PC-3 (cell line): ENCODE measurements at regions not wholly inside any gene's neighbourhood (a gene's known extent, or its start where the extent isn't known, plus 50 kb on each side); places are given as distances from the start of the nearest gene placed in this dataset.
A peak's percentile ranks its signal among the peaks of the same experiment; 100 is the strongest.

Experiments used
- ATAC-seq: fragments of 200-7000 bp; cut with Tn5 transposase; 2 replicates; pipeline ENCODE4 v1.9.1; 2020; ENCODE audit warnings: mild to moderate bottlenecking, moderate library complexity
- BruUV-seq: library from RNA; stranded (reverse); fragments of 400-500 nt; replicated peaks from 2 replicates; lab custom pipeline; 2021; lab: Mats Ljungman, UMichigan
- CTCF ChIA-PET: fragments of 300-600 bp; sonication (Branson Sonifier 250); formaldehyde crosslinking; loops from one replicate; lab custom pipeline; 2022; ENCODE audit warnings: antibody characterized with exemption; lab: Charles Lee
- POLR2A ChIA-PET: fragments of 300-600 bp; sonication (Branson Sonifier 250); formaldehyde crosslinking; loops from one replicate; lab custom pipeline; 2022; ENCODE audit warnings: antibody characterized with exemption; ENCODE audit not compliant: unreplicated experiment; lab: Charles Lee
- DNase-seq: peaks from one replicate; pipeline ENCODE4 v3.0.0-alpha.2; 2015
- H2AFZ ChIP-seq: fragments of 300-600 bp; sonication (generic); 2 replicates; pipeline ENCODE4 v1.6.0; 2016; ENCODE audit warnings: antibody characterized with exemption, low read length
- H3F3A ChIP-seq: fragments of 300-600 bp; sonication (generic); one replicate; pipeline ENCODE4 v1.6.0; 2017; ENCODE audit warnings: antibody characterized with exemption, low read length, control low read depth, mild to moderate bottlenecking; ENCODE audit not compliant: unreplicated experiment
- H3K27ac ChIP-seq: fragments of 300-600 bp; sonication (generic); 2 replicates; pipeline ENCODE4 v1.5.1; 2016; ENCODE audit warnings: mild to moderate bottlenecking, low read length
- H3K27me3 ChIP-seq: fragments of 300-600 bp; sonication (generic); 2 replicates; pipeline ENCODE4 v1.6.1; 2016; ENCODE audit warnings: low read length, mixed read lengths
- H3K36me3 ChIP-seq: fragments of 300-600 bp; sonication (generic); 2 replicates; pipeline ENCODE4 v1.6.1; 2016; ENCODE audit warnings: low read depth, mixed run types, low read length, mixed read lengths
- H3K4me1 ChIP-seq: fragments of 300-600 bp; sonication (generic); 2 replicates; pipeline ENCODE4 v1.5.1; 2016; ENCODE audit warnings: low read length; ENCODE audit not compliant: insufficient read depth
- H3K4me2 ChIP-seq: fragments of 300-600 bp; sonication (generic); 2 replicates; pipeline ENCODE4 v1.6.0; 2016; ENCODE audit warnings: low read length
- H3K4me3 ChIP-seq: fragments of 300-600 bp; sonication (generic); 2 replicates; pipeline ENCODE4 v1.5.1; 2016; ENCODE audit warnings: mild to moderate bottlenecking, low read length, mixed read lengths
- H3K79me2 ChIP-seq: fragments of 300-600 bp; sonication (generic); 2 replicates; pipeline ENCODE4 v1.6.1; 2017; ENCODE audit warnings: low read length, mixed read lengths
- H3K9ac ChIP-seq: fragments of 300-600 bp; sonication (generic); 2 replicates; pipeline ENCODE4 v1.6.0; 2016; ENCODE audit warnings: mild to moderate bottlenecking, low read length
- H3K9me2 ChIP-seq: fragments of 300-600 bp; sonication (generic); replicated peaks from 2 replicates; pipeline ENCODE4 v1.6.1; 2016; ENCODE audit warnings: mixed run types, low read length, mixed read lengths
- H3K9me3 ChIP-seq: fragments of 300-600 bp; sonication (generic); 2 replicates; pipeline ENCODE4 v1.6.1; 2016; ENCODE audit warnings: low read length, mixed read lengths
- H4K20me1 ChIP-seq: fragments of 300-600 bp; sonication (generic); 2 replicates; pipeline ENCODE4 v1.6.1; 2016; ENCODE audit warnings: low read length, mixed read lengths
- CTCF ChIP-seq: fragments of 300-600 bp; sonication (generic); conservative IDR thresholded peaks from 2 replicates; pipeline ENCODE4 v1.5.1; 2017; ENCODE audit warnings: antibody characterized with exemption, low read depth, mild to moderate bottlenecking, low read length
- EZH2 ChIP-seq: fragments of 300-600 bp; sonication (generic); IDR thresholded peaks from one replicate; pipeline ENCODE4 v1.6.1; 2017; ENCODE audit warnings: antibody characterized with exemption, mild to moderate bottlenecking, low read length; ENCODE audit not compliant: unreplicated experiment
- EZH2phosphoT487 ChIP-seq: fragments of 300-600 bp; sonication (generic); IDR thresholded peaks from 2 replicates; pipeline ENCODE4 v1.6.1; 2018; ENCODE audit warnings: mild to moderate bottlenecking, antibody characterized with exemption, low read length, borderline replicate concordance
- intact Hi-C: fragments of 100-400 bp; cut with micrococcal nuclease; formaldehyde crosslinking; loops from 2 replicates; pipeline ENCODE4 v1.9.0; 2023

- DNase-seq: peak; percentile 76
- H3K4me2 ChIP-seq: no peak overlapping the region
- no peaks in the 10 kb centered on the region; the same call in 1 of the 2 replicates for H3K36me3 ChIP-seq
- no peak overlapping the region for H3K9ac ChIP-seq
- intact Hi-C loops: loop anchor here (1.0 to 10.0 kb wide), 4 partner anchors 23 to 1477 kb away; no protein-coding TSS in a partner anchor
- TF ChIP-seq EZH2phosphoT487: no peak
- peak; percentile 92 for TF ChIP-seq CTCF
- TF ChIP-seq EZH2: no peak
- H3K4me3 ChIP-seq: no peak overlapping the region
- peaks cover 39% of the 10 kb centered on the region for H3K27me3 ChIP-seq
- no peaks in the 10 kb centered on the region for H3K9me2 ChIP-seq
- H4K20me1 ChIP-seq: no peaks in the 10 kb centered on the region
- H3K9me3 ChIP-seq: no peaks in the 10 kb centered on the region
- ATAC-seq: peak; percentile 66
- CTCF ChIA-PET: interaction anchor here (1.3 kb wide), 1 partner anchor 667 kb away, joined by 6 read pairs; no protein-coding TSS in a partner anchor
- no peaks in the 10 kb centered on the region for H3K4me1 ChIP-seq
- no TSS peak for BruUV-seq
- no peak overlapping the region for H3K27ac ChIP-seq
- no peaks in the 10 kb centered on the region for H3K79me2 ChIP-seq
- H2AFZ ChIP-seq: 0 out of 2 replicates have a peak overlapping the region, but pooled peaks have one; percentile 19
- H3F3A ChIP-seq: no peaks in the 10 kb centered on the region
- POLR2A ChIA-PET: no interaction called here
Measured at GRCh38 chr20:20837574-20838021, 125.2 kb upstream of the RALGAPA2 start.

- no peak for DNase-seq
- ChIA-PET POLR2A (no interaction called here), CTCF (interaction anchor here (1.3 kb wide), 1 partner anchor 668 kb away, joined by 6 read pairs; no protein-coding TSS in a partner anchor)
- Histone ChIP-seq H3K4me2 (no peak overlapping the region), H3F3A (no peaks in the 10 kb centered on the region), H3K9me3 (no peaks in the 10 kb centered on the region), H3K27ac (no peak overlapping the region), H2AFZ (no peak overlapping the region), H3K27me3 (peaks cover 39% of the 10 kb centered on the region), H3K9ac (no peak overlapping the region), H3K79me2 (no peaks in the 10 kb centered on the region), H3K9me2 (no peaks in the 10 kb centered on the region; the same call in 1 of the 2 replicates), H3K4me1 (no peaks in the 10 kb centered on the region), H3K4me3 (no peak overlapping the region), H3K36me3 (no peaks in the 10 kb centered on the region; the same call in 1 of the 2 replicates), H4K20me1 (no peaks in the 10 kb centered on the region)
- TF ChIP-seq CTCF (no peak), EZH2phosphoT487 (no peak), EZH2 (no peak)
- intact Hi-C loops: loop anchor here (1.0 to 10.0 kb wide), 4 partner anchors 23 to 1478 kb away; no protein-coding TSS in a partner anchor
- BruUV-seq: no TSS peak
- ATAC-seq: no peak
Measured at GRCh38 chr20:20836836-20837235, 124.4 kb upstream of the RALGAPA2 start.

- Histone ChIP-seq H3K9me2 (no peaks in the 10 kb centered on the region; the same call in 1 of the 2 replicates), H3K27me3 (peaks cover 39% of the 10 kb centered on the region), H3K9me3 (no peaks in the 10 kb centered on the region), H3K4me3 (no peak overlapping the region), H4K20me1 (no peaks in the 10 kb centered on the region), H3K4me2 (no peak overlapping the region), H3K4me1 (no peaks in the 10 kb centered on the region), H3F3A (no peaks in the 10 kb centered on the region), H3K27ac (no peak overlapping the region), H3K79me2 (no peaks in the 10 kb centered on the region), H2AFZ (no peak overlapping the region), H3K36me3 (no peaks in the 10 kb centered on the region; the same call in 1 of the 2 replicates), H3K9ac (no peak overlapping the region)
- DNase-seq (no peak), ATAC-seq (no peak)
- POLR2A ChIA-PET: no interaction called here
- no peak for TF ChIP-seq CTCF
- no peak for TF ChIP-seq EZH2
- no peak for TF ChIP-seq EZH2phosphoT487
- BruUV-seq: no TSS peak
- intact Hi-C loops: loop anchor here (2.0 to 10.0 kb wide), 2 partner anchors 671 to 1479 kb away; no protein-coding TSS in a partner anchor
- CTCF ChIA-PET: interaction anchor here (0.7 kb wide), 1 partner anchor 15 kb away, joined by 3 read pairs; no protein-coding TSS in a partner anchor
Measured at GRCh38 chr20:20835897-20836296, 123.5 kb upstream of the RALGAPA2 start.
